AG09309 (cell line): ENCODE measurements at regions not wholly inside any gene's neighbourhood (a gene's known extent, or its start where the extent isn't known, plus 50 kb on each side); places are given as distances from the start of the nearest gene placed in this dataset.

ENCODE experiments used
- DNase-seq: peaks from one replicate; pipeline ENCODE4 v3.0.0-alpha.2; 2010; ENCODE audit warnings: low read depth
- H3K4me3 ChIP-seq: 2 replicates; pipeline ENCODE4 v1.5.1; 2011; ENCODE audit warnings: mild to moderate bottlenecking, low read depth, low read length, moderate library complexity; ENCODE audit not compliant: control insufficient read depth
- TF ChIP-seq, protein P1 (sequence below): IDR thresholded peaks from 2 replicates; pipeline ENCODE4 v1.5.1; 2011; ENCODE audit warnings: mild to moderate bottlenecking, low read depth, low read length, inconsistent platforms; ENCODE audit not compliant: insufficient read depth, control insufficient read depth; ENCODE audit errors: missing control alignments

DNA sequence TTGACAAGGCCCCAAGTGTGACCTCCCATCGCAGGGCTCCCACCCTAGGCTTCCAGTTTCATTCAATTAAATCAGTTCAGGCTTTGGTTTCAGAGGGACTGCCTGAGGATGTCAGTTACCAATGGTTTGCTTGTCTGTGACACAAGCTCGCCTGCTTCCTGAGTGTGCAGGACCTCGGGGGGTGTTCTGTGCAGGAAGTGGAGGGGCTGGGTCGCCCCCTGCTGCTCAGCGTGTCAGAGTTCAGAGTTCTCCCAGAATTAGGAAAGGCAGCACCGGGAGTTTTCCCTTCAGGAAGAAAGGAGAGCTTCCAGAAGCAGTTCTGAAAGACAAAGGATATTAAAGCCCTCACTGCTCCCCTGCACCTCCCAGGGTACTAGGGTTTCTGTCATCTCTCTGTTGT lies 50.8 kb upstream of the TGM3 start:
- H3K4me3 ChIP-seq: no peak overlapping the region
- TF ChIP-seq, protein P1, sequence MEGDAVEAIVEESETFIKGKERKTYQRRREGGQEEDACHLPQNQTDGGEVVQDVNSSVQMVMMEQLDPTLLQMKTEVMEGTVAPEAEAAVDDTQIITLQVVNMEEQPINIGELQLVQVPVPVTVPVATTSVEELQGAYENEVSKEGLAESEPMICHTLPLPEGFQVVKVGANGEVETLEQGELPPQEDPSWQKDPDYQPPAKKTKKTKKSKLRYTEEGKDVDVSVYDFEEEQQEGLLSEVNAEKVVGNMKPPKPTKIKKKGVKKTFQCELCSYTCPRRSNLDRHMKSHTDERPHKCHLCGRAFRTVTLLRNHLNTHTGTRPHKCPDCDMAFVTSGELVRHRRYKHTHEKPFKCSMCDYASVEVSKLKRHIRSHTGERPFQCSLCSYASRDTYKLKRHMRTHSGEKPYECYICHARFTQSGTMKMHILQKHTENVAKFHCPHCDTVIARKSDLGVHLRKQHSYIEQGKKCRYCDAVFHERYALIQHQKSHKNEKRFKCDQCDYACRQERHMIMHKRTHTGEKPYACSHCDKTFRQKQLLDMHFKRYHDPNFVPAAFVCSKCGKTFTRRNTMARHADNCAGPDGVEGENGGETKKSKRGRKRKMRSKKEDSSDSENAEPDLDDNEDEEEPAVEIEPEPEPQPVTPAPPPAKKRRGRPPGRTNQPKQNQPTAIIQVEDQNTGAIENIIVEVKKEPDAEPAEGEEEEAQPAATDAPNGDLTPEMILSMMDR: no peak
- DNase-seq: no peak

DNA sequence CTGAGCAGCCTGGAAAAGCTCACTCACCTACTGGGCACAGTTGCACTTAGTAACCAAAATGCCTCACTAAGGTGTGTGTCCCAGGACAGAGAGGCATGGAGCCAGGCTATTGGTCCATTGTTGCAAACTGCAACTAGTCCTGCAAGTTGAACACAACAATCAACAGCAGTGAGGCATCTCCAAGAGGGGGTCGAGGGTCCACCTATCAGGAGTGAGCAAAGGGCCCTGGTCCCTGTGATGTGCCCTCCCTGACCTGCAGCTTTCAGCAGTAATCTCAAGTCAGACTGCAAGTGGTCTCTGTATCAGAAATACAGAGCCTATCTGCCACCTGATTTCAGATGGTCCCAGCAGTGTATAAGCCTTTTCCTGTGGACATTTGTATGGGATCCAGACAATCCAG lies 50.2 kb upstream of the TGM3 start:
- TF ChIP-seq, protein P1: no peak
- DNase-seq: no peak
- no peak overlapping the region for H3K4me3 ChIP-seq
